ENCODE measurements at regions not wholly inside any gene's neighbourhood (a gene's known extent, or its start where the extent isn't known, plus 50 kb on each side); places are given as distances from the start of the nearest gene placed in this dataset.

GRCh38 chr6:84615987-84616386 lies 148.4 kb downstream of the TBX18 start:
- TF ChIP-seq CTCF (conservative IDR thresholded peaks at IDR 0.05; ENCODE audit: control insufficient read depth, insufficient read depth, low read depth, low read length), result no peak
- DNase-seq (ENCODE audit: low read depth), result no peak
- H3K4me3 ChIP-seq (ENCODE audit: control insufficient read depth, low read depth, low read length), result no peak overlapping the region

- DNase-seq (ENCODE audit: low read depth), result peak; percentile 44
- no peak for TF ChIP-seq CTCF (conservative IDR thresholded peaks at IDR 0.05; ENCODE audit: control insufficient read depth, insufficient read depth, low read depth, low read length)
- H3K4me3 ChIP-seq (ENCODE audit: control insufficient read depth, low read depth, low read length), result no peak overlapping the region
Observed at GRCh38 chr6:84615113-84615850, 149.1 kb downstream of the TBX18 start.

GRCh38 chr6:84606860-84607259 lies 157.5 kb downstream of the TBX18 start:
- H3K4me3 ChIP-seq (ENCODE audit: control insufficient read depth, low read depth, low read length), result no peak overlapping the region
- DNase-seq (ENCODE audit: low read depth), result peak; percentile 76
- TF ChIP-seq CTCF (conservative IDR thresholded peaks at IDR 0.05; ENCODE audit: control insufficient read depth, insufficient read depth, low read depth, low read length), result no peak

- no peak for DNase-seq (ENCODE audit: low read depth)
- TF ChIP-seq CTCF (conservative IDR thresholded peaks at IDR 0.05; ENCODE audit: control insufficient read depth, insufficient read depth, low read depth, low read length), result no peak
Observed at GRCh38 chr6:84605298-84605697, 159.1 kb downstream of the TBX18 start.

GRCh38 chr6:84601366-84601765 lies 163.0 kb downstream of the TBX18 start:
- no peak for DNase-seq (ENCODE audit: low read depth)
- no peak for TF ChIP-seq CTCF (conservative IDR thresholded peaks at IDR 0.05; ENCODE audit: control insufficient read depth, insufficient read depth, low read depth, low read length)
- H3K4me3 ChIP-seq (ENCODE audit: control insufficient read depth, low read depth, low read length), result no peak overlapping the region

More at GRCh38 chr6:84605298-84605697, 159.1 kb downstream of the TBX18 start:
- no peak overlapping the region for H3K4me3 ChIP-seq (ENCODE audit: control insufficient read depth, low read depth, low read length)

GRCh38 chr6:84599991-84600390 lies 164.4 kb downstream of the TBX18 start:
- H3K4me3 ChIP-seq (ENCODE audit: control insufficient read depth, low read depth, low read length), result no peak overlapping the region
- TF ChIP-seq CTCF (conservative IDR thresholded peaks at IDR 0.05; ENCODE audit: control insufficient read depth, insufficient read depth, low read depth, low read length), result no peak
- DNase-seq (ENCODE audit: low read depth), result peak; percentile 31

All from fibroblast of mammary gland (primary cell).